ENCODE measurements at regions not wholly inside any gene's neighbourhood (a gene's known extent, or its start where the extent isn't known, plus 50 kb on each side); places are given as distances from the start of the nearest gene placed in this dataset.
"Not testable (repeated sequence)": the region's sequence is repeated elsewhere in the genome, so short reads cannot be mapped to it uniquely, and the experiment has no call there.

- WGBS, 2 donors = 79 to 98% methylated on average over 5 of the region's 5 CpGs
Measured at GRCh38 chr20:5668529-5668868, 57.7 kb upstream of the GPCPD1 start.

GRCh38 chr20:5667705-5668528 is 57.1 kb upstream of the GPCPD1 start:
- no peak overlapping the region for H3K4me3 ChIP-seq
- peaks cover 2 to 11% (median 4%) of the 10 kb centered on the region in 4 donors for H3K4me1 ChIP-seq
- no peak overlapping the region for H3K27ac ChIP-seq
- no peaks in the 10 kb centered on the region for H3K27me3 ChIP-seq
- TF ChIP-seq POLR2A (IDR thresholded peaks at IDR 0.05) = no peak
- H3K9me3 ChIP-seq = no peaks in the 10 kb centered on the region
- DNase-seq (no peak), ATAC-seq (ENCODE audit: low FRiP score in 2 of 2) (peak; percentile 19 to 73)
- no peaks in the 10 kb centered on the region for H3K36me3 ChIP-seq
- 92 to 96% methylated on average over 4 of the region's 4 CpGs for WGBS, 2 donors

More at GRCh38 chr20:5668529-5668868, 57.7 kb upstream of the GPCPD1 start:
- H3K4me1 ChIP-seq = peaks cover 0 to 5% (median under 1%) of the 10 kb centered on the region in 4 donors
- H3K27me3 ChIP-seq = no peaks in the 10 kb centered on the region
- H3K9me3 ChIP-seq = no peaks in the 10 kb centered on the region
- DNase-seq = no peak
- no peak overlapping the region for H3K27ac ChIP-seq
- no peak overlapping the region for H3K4me3 ChIP-seq
- ATAC-seq (ENCODE audit: low FRiP score in 2 of 2) = peak; percentile 16 to 43
- no peak for TF ChIP-seq POLR2AphosphoS5 (IDR thresholded peaks at IDR 0.05)
- no peak for TF ChIP-seq CTCF (IDR thresholded peaks at IDR 0.05)
- TF ChIP-seq POLR2A (IDR thresholded peaks at IDR 0.05) = no peak
- TF ChIP-seq EP300 (IDR thresholded peaks at IDR 0.05) = no peak
- no peaks in the 10 kb centered on the region for H3K36me3 ChIP-seq

GRCh38 chr20:5665417-5665816 is 54.6 kb upstream of the GPCPD1 start:
- H3K27me3 ChIP-seq = no peaks in the 10 kb centered on the region
- no peaks in the 10 kb centered on the region for H3K9me3 ChIP-seq
- no peak for ATAC-seq (ENCODE audit: low FRiP score in 2 of 2)
- no peak overlapping the region for H3K4me3 ChIP-seq
- WGBS, 2 donors = 97 to 98% methylated on average over 2 of the region's 2 CpGs
- H3K27ac ChIP-seq = no peak overlapping the region
- no peak for DNase-seq
- H3K4me1 ChIP-seq = peaks cover 3 to 20% (median 13%) of the 10 kb centered on the region in 4 donors
- H3K36me3 ChIP-seq = no peaks in the 10 kb centered on the region
- no peak for TF ChIP-seq POLR2A (IDR thresholded peaks at IDR 0.05)
- no peak for TF ChIP-seq EP300 (IDR thresholded peaks at IDR 0.05)
- TF ChIP-seq CTCF (IDR thresholded peaks at IDR 0.05) = no peak
- TF ChIP-seq POLR2AphosphoS5 (IDR thresholded peaks at IDR 0.05) = no peak

GRCh38 chr20:5663396-5663795 is 52.6 kb upstream of the GPCPD1 start:
- ATAC-seq (ENCODE audit: low FRiP score in 2 of 2) (no peak), DNase-seq (no peak)
- Histone ChIP-seq H3K36me3 (no peaks in the 10 kb centered on the region), H3K4me3 (no peak overlapping the region), H3K27me3 (no peaks in the 10 kb centered on the region), H3K4me1 (peaks cover 19 to 34% (median 31%) of the 10 kb centered on the region in 4 donors), H3K9me3 (no peaks in the 10 kb centered on the region), H3K27ac (no peak overlapping the region)
- 63 to 83% methylated on average over 5 of the region's 5 CpGs for WGBS, 2 donors
- no peak for TF ChIP-seq POLR2A (IDR thresholded peaks at IDR 0.05)
- peak in 1 of 2 donors; percentile 37 for TF ChIP-seq POLR2AphosphoS5 (IDR thresholded peaks at IDR 0.05)

GRCh38 chr20:5662769-5663168 is 52.0 kb upstream of the GPCPD1 start:
- no peak overlapping the region for H3K4me3 ChIP-seq
- no peaks in the 10 kb centered on the region for H3K9me3 ChIP-seq
- no peak for DNase-seq
- WGBS, 2 donors = 47 to 68% methylated on average over 2 of the region's 2 CpGs
- peaks cover 26 to 41% (median 38%) of the 10 kb centered on the region in 4 donors for H3K4me1 ChIP-seq
- H3K27me3 ChIP-seq = no peaks in the 10 kb centered on the region
- ATAC-seq (ENCODE audit: low FRiP score in 2 of 2) = peak in 1 of 2 donors; percentile 32
- no peak overlapping the region for H3K27ac ChIP-seq
- H3K36me3 ChIP-seq = no peaks in the 10 kb centered on the region
- TF ChIP-seq POLR2AphosphoS5 (IDR thresholded peaks at IDR 0.05) = no peak
- TF ChIP-seq CTCF (IDR thresholded peaks at IDR 0.05) = no peak
- TF ChIP-seq POLR2A (IDR thresholded peaks at IDR 0.05) = no peak
- TF ChIP-seq EP300 (IDR thresholded peaks at IDR 0.05) = no peak

- WGBS, 2 donors = 83 to 88% methylated on average over 8 of the region's 8 CpGs
- H3K27me3 ChIP-seq; H3K4me3 ChIP-seq; H3K9me3 ChIP-seq; H3K36me3 ChIP-seq; ATAC-seq (ENCODE audit: low FRiP score in 2 of 2): not testable (repeated sequence)
- H3K27ac ChIP-seq = peak overlapping the region in 1 of 4 donors; percentile 86
- peaks cover 37 to 60% (median 54%) of the 10 kb centered on the region in 4 donors for H3K4me1 ChIP-seq
- DNase-seq = peak in 1 of 2 donors; percentile 45
Measured at GRCh38 chr20:5660756-5661155, 50.0 kb upstream of the GPCPD1 start.
